ENCODE measurements at regions not wholly inside any gene's neighbourhood (a gene's known extent, or its start where the extent isn't known, plus 50 kb on each side); places are given as distances from the start of the nearest gene placed in this dataset.

DNA sequence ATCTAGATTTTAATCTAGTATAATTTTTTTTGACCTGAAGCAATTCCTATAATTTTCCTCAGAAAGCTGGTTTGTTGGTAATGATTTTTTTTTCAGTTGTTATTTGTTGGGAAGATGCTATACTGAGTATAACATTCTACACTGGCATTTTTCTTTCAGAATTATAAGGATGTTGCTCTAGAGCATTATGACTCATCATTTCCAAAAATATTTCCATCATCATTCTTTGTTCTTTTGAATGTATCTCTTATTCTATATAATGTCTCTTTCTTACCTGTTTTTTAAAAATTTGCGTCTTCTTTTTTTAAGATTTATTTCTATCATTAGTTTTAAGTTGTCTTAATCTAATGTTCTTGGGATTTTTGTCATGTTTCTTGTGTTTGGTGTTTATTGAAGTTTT is 356.5 kb upstream of the KCND2 start:
- TF ChIP-seq, protein P1, sequence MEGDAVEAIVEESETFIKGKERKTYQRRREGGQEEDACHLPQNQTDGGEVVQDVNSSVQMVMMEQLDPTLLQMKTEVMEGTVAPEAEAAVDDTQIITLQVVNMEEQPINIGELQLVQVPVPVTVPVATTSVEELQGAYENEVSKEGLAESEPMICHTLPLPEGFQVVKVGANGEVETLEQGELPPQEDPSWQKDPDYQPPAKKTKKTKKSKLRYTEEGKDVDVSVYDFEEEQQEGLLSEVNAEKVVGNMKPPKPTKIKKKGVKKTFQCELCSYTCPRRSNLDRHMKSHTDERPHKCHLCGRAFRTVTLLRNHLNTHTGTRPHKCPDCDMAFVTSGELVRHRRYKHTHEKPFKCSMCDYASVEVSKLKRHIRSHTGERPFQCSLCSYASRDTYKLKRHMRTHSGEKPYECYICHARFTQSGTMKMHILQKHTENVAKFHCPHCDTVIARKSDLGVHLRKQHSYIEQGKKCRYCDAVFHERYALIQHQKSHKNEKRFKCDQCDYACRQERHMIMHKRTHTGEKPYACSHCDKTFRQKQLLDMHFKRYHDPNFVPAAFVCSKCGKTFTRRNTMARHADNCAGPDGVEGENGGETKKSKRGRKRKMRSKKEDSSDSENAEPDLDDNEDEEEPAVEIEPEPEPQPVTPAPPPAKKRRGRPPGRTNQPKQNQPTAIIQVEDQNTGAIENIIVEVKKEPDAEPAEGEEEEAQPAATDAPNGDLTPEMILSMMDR (conservative IDR thresholded peaks at IDR 0.05; ENCODE audit: low read length): no peak
- TF ChIP-seq EZH2phosphoT487 (IDR thresholded peaks at IDR 0.05; ENCODE audit: borderline replicate concordance): no peak

All from Loucy (cell line).